Stimulated activated naive CD8-positive, alpha-beta T cell treated with anti-CD3 and anti-CD28 coated beads, Interleukin-15, Interleukin-2, amounts not matched to agents 100 ng/mL and 50 ng/mL, for 24 hours (primary cell): ENCODE measurements at regions not wholly inside any gene's neighbourhood (a gene's known extent, or its start where the extent isn't known, plus 50 kb on each side); places are given as distances from the start of the nearest gene placed in this dataset.
"Not testable (repeated sequence)": the region's sequence is repeated elsewhere in the genome, so short reads cannot be mapped to it uniquely, and the experiment has no call there.

Source experiments
- H3K27ac Mint-ChIP-seq: one replicate; pipeline ENCODE4 v1.8.0; 2021; ENCODE audit warnings: mild to moderate bottlenecking, mixed read lengths
- H3K27me3 Mint-ChIP-seq: one replicate; pipeline ENCODE4 v1.8.0; 2021; ENCODE audit warnings: mixed read lengths
- H3K36me3 Mint-ChIP-seq: one replicate; pipeline ENCODE4 v1.8.0; 2021; ENCODE audit warnings: low read depth, mixed read lengths
- H3K4me1 Mint-ChIP-seq: one replicate; pipeline ENCODE4 v1.8.0; 2021; ENCODE audit warnings: low read depth, mixed read lengths
- H3K4me3 Mint-ChIP-seq: one replicate; pipeline ENCODE4 v1.8.0; 2021; ENCODE audit warnings: mild to moderate bottlenecking, mixed read lengths
- H3K9me3 Mint-ChIP-seq: one replicate; pipeline ENCODE4 v1.8.0; 2021; ENCODE audit warnings: mixed read lengths

DNA sequence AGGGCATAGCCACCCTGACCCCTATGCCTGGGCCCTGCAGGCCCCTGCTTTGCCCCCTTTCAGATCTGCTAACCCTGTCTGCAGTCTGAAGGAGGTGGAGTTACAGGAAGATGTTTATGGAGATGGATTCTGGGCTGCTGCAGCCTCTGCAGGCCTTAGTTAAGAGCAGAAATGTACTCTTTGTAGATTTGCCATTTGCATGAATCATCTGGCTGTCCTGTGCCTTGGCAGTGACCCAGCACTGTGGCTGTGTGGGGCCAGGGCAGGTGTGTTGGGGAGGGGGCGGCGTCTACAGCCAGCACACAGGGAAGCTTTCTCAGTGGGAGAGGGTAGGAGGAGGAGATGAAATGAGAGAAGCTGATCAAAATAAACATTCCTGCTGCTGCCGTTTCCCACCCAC, 867.3 kb downstream of the PLA2G4A start:
- no peaks in the 10 kb centered on the region for H3K4me1 Mint-ChIP-seq
- no peaks in the 10 kb centered on the region for H3K27me3 Mint-ChIP-seq
- no peak overlapping the region for H3K27ac Mint-ChIP-seq
- peaks cover 4% of the 10 kb centered on the region for H3K9me3 Mint-ChIP-seq
- no peak overlapping the region for H3K4me3 Mint-ChIP-seq
- H3K36me3 Mint-ChIP-seq = no peaks in the 10 kb centered on the region

DNA sequence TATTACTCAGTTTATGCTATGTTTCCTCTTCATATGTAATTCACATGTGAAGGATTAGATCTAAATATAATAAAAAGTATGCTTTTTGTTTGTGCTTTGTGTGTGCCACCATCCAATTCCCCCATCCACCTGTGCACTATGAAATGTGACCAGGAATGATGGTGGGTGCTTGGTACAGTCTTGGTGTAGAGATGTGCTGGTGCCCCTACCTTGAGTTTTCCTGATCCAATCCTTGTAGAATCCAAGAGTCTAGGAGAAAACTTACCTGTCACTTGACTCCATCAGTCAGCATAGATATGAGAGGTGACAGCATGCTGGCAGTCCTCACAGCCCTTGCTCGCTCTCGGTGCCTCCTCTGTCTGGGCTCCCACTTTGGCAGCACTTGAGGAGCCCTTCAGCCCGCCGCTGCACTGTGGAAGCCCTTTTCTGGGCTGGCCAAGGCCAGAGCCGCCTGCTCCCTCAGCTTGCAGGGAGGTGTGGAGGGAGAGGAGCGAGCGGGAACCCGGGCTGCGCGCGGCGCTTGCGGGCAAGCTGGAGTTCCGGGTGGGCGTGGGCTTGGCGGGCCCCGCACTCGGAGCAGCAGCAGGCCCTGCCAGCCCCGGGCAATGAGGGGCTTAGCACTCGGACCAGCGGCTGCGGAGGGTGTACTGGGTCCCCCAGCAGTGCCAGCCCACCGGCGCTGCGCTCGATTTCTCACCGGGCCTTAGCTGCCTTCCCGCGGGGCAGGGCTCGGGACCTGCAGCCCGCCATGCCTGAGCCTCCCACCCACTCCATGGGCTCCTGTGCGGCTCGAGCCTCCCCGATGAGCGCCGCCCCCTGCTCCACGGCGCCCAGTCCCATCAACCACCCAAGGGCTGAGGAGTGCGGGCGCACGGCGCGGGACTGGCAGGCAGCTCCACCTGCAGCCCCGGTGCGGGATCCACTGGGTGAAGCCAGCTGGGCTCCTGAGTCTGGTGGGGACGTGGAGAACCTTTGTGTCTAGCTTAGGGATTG, 874.7 kb downstream of the PLA2G4A start:
- H3K27me3 Mint-ChIP-seq, H3K4me1 Mint-ChIP-seq, H3K36me3 Mint-ChIP-seq, H3K4me3 Mint-ChIP-seq, H3K27ac Mint-ChIP-seq, H3K9me3 Mint-ChIP-seq: not testable (repeated sequence)

DNA sequence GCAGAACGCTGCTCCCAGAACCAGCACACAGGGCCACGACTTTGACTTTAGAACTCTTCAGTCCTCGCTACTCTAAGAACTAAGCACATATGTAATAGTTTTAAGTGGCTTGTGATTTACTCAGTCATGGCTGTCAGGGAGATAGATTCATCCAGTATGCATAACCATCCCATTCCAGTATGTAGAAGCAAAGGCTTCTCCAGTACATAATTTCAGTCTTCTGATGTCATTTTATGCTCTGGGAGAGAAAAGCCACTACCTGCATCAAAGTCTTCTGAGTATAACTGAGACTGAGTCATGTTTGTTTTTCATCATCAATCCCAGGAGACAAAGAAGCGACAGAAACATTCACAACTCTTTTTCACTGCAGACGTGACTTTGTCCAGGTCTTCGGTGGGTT, 885.7 kb downstream of the PLA2G4A start:
- Mint-ChIP-seq H3K36me3 (no peaks in the 10 kb centered on the region), H3K27ac (no peak overlapping the region), H3K27me3 (no peaks in the 10 kb centered on the region), H3K9me3 (peaks cover 3% of the 10 kb centered on the region), H3K4me1 (no peaks in the 10 kb centered on the region), H3K4me3 (no peak overlapping the region)

DNA sequence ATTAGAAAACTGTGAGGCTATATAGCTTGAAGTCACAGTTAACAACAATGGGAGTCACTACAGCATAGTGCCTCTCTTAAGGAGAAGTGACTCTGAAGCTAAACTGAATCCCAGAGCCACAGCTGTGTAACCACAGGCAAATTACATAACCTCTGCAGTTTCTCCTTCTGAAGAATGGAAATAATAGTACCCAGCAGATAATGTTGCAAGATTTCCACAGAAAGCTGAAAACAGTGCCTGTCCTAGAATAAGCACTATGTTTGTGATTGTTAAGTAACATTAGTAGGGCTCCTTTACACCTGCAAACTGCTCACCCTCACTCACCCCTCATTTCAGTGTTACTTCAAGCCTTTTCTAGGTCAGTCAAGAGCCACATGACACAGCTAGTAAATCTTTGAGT, 886.7 kb downstream of the PLA2G4A start:
- H3K4me3 Mint-ChIP-seq = no peak overlapping the region
- H3K4me1 Mint-ChIP-seq = no peaks in the 10 kb centered on the region
- no peaks in the 10 kb centered on the region for H3K27me3 Mint-ChIP-seq
- peaks cover 3% of the 10 kb centered on the region for H3K9me3 Mint-ChIP-seq
- H3K27ac Mint-ChIP-seq = no peak overlapping the region
- no peaks in the 10 kb centered on the region for H3K36me3 Mint-ChIP-seq

DNA sequence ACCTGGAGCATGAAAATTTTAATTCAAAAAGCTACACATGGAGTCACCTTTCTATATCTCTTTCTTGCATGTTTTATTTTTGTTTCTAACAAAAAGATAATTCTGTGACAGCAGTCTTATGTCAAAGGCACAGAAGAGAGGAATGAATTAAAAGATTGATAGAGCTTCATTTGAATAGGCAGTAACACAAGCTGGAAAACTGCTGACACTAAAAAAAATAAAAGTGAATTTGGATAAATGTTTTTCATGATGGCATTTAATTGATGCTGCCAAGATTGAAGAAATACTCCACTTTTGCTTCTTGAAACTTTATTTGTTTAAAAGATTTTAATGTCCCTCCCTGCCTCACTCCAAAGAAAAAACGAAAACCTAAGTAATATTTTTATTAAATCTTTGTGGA, 887.4 kb downstream of the PLA2G4A start:
- H3K36me3 Mint-ChIP-seq = no peaks in the 10 kb centered on the region
- peaks cover 3% of the 10 kb centered on the region for H3K9me3 Mint-ChIP-seq
- H3K4me1 Mint-ChIP-seq = no peaks in the 10 kb centered on the region
- H3K4me3 Mint-ChIP-seq = no peak overlapping the region
- H3K27me3 Mint-ChIP-seq = no peaks in the 10 kb centered on the region
- H3K27ac Mint-ChIP-seq = no peak overlapping the region

DNA sequence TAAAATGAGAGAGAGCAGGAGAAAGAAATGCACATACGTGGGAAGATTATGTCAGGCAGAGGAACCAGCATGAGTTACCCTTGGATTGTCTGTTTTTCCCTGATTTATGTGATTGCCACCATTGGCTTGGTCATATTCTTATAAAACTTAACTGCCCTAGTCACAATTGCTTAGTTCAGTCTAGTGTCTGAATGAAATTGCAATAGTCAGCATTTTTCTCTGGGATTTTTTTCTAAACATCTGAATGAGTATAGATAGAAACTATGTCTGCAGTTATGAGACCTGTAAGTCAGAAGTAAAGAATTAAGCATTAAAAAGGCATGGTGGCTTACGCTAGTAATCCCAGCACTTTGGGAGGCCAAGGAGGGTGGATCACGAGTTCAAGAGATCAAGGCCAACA, 889.8 kb downstream of the PLA2G4A start:
- no peak overlapping the region for H3K27ac Mint-ChIP-seq
- H3K36me3 Mint-ChIP-seq = no peaks in the 10 kb centered on the region
- no peaks in the 10 kb centered on the region for H3K4me1 Mint-ChIP-seq
- no peaks in the 10 kb centered on the region for H3K9me3 Mint-ChIP-seq
- no peaks in the 10 kb centered on the region for H3K27me3 Mint-ChIP-seq
- H3K4me3 Mint-ChIP-seq = no peak overlapping the region

DNA sequence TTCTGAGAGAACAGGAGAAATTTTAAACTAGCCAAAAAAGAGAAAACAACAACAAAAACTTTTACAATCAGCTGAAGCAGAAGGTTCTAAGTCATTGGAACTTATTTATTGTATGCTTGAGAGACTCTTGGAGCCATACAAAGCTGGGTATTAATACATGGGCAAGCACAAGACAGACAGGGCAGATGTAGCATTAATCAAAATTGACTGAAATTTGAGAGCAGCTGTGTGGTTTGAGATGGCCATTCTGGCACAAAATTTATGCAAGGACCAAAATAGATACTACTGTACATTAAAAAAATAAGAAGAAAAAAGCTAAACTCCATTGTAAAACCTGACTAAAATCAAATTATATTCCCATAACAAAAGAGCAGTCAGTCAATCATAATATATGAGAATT, 892.5 kb downstream of the PLA2G4A start:
- H3K36me3 Mint-ChIP-seq = no peaks in the 10 kb centered on the region
- no peaks in the 10 kb centered on the region for H3K27me3 Mint-ChIP-seq
- no peaks in the 10 kb centered on the region for H3K9me3 Mint-ChIP-seq
- no peaks in the 10 kb centered on the region for H3K4me1 Mint-ChIP-seq
- H3K4me3 Mint-ChIP-seq = no peak overlapping the region
- no peak overlapping the region for H3K27ac Mint-ChIP-seq

DNA sequence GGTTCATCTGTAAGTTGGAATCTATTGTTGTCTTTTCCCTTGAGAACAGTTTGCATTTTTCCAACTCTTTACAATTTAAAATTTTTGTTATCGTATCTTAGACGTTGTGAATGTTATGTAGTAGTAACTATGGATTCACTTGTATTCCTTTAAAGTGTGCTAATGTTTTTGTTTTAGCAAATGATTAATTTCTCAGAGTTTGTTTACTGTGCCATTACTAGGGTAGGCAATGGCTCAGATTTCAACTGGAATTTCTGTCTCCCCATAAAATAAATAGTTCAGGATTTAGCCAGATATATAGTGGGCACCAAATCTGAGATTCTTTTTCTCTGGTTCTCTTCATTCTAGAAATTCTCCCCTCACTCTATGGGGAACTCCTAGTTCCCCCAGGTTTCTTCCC, 896.5 kb downstream of the PLA2G4A start:
- Mint-ChIP-seq H3K36me3 (no peaks in the 10 kb centered on the region), H3K4me1 (no peaks in the 10 kb centered on the region), H3K4me3 (no peak overlapping the region), H3K27ac (no peak overlapping the region), H3K27me3 (no peaks in the 10 kb centered on the region), H3K9me3 (no peaks in the 10 kb centered on the region)

DNA sequence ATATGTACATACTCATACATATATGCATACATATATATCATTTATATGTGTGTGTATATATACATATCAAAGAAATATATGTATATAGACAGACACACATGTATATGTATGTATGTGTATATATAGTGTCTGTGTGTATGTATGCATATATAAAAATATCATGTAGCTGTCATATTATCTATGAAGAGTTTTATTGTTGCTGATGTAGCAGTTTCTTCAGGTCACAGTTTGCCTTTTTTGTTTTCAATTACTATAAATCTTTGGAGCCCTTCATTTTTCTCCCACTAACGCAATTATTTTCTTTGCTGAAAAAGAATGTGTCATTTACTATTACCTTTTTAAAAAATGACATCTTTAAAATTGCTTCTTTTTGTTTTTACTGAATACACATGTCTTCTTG, 904.5 kb downstream of the PLA2G4A start:
- Mint-ChIP-seq H3K36me3 (no peaks in the 10 kb centered on the region), H3K27ac (no peak overlapping the region), H3K9me3 (peaks cover 8% of the 10 kb centered on the region), H3K27me3 (no peaks in the 10 kb centered on the region), H3K4me1 (no peaks in the 10 kb centered on the region), H3K4me3 (no peak overlapping the region)

DNA sequence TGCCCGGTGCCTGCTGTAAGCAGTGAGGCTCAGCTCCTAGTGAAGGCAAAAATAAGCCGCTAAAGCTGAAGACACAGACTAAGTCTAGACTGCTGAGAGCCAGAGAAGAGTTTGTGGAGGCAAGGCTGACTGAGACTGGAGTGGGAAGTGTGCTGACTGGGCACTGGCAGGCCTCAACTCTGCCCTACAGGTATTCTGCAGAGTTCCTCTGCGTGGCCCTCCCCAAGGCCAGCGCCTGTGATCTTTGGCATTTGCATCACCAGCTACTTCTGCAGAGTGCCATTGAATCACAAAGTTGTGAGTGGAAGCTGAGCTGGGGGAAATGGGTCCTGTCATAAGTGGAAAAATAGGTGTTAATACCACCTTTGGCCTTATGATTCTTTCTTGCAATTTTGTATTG, 905.7 kb downstream of the PLA2G4A start:
- no peaks in the 10 kb centered on the region for H3K36me3 Mint-ChIP-seq
- H3K27me3 Mint-ChIP-seq = no peaks in the 10 kb centered on the region
- H3K4me1 Mint-ChIP-seq = no peaks in the 10 kb centered on the region
- peaks cover 8% of the 10 kb centered on the region for H3K9me3 Mint-ChIP-seq
- H3K4me3 Mint-ChIP-seq = no peak overlapping the region
- no peak overlapping the region for H3K27ac Mint-ChIP-seq

DNA sequence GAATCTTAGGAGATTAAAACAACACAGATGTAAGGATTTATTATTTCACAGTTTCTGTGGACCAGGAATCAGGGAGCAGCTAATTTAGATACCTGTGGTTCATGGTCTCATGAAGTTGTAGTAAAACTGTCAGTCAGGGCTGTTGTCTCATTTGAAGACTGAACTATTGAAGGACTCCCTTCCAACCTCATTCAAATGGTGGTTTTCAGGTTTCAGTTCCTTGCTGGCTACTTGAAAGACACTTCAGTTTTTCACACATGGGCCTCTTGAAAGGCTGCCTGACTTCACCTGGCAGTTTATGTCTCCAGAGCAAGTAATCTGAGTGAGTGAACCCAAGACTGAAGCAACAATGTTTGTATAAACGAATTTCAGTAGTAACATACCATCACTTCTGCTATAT, 915.9 kb downstream of the PLA2G4A start:
- Mint-ChIP-seq H3K36me3 (no peaks in the 10 kb centered on the region), H3K27me3 (no peaks in the 10 kb centered on the region), H3K4me3 (no peak overlapping the region), H3K9me3 (peaks cover 8% of the 10 kb centered on the region), H3K4me1 (no peaks in the 10 kb centered on the region), H3K27ac (no peak overlapping the region)

DNA sequence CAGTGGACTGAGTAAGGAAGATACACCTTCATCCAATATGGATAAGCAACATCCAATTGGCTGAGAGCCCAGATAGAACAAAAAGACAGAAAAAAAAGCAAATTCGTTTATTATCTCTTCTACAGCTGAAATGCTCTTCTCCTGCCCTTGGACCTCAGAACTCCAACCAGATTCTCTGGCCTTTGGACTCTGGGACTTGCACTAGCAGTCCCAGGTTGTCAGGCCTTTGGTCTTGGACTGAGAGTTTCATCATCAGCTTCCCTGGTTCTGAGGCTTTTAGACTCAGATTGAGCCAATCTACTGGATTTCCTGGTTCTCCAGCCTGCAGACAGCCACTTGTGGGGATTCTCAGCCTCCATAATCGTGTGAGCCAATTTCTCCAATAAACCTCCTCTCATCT, 926.8 kb downstream of the PLA2G4A start:
- Mint-ChIP-seq H3K36me3 (no peaks in the 10 kb centered on the region), H3K4me3 (no peak overlapping the region), H3K27ac (no peak overlapping the region), H3K4me1 (no peaks in the 10 kb centered on the region), H3K27me3 (no peaks in the 10 kb centered on the region), H3K9me3 (no peaks in the 10 kb centered on the region)

DNA sequence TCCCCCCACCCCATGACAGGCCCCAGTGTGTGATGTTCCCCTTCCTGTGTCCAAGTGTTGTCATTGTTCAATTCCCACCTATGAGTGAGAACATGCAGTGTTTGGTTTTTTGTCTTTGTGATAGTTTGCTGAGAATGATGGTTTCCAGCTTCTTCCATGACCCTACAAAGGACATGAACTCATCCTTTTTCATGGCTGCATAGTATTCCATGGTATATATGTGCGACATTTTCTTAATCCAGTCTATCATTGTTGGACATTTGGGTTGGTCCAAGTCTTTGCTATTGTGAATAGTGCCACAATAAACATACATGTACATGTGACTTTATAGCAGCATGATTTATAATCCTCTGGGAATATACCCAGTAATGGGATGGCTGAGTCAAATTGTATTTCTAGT, 927.9 kb downstream of the PLA2G4A start:
- not testable (repeated sequence) for H3K36me3 Mint-ChIP-seq, H3K9me3 Mint-ChIP-seq, H3K27ac Mint-ChIP-seq, H3K4me1 Mint-ChIP-seq, H3K4me3 Mint-ChIP-seq, H3K27me3 Mint-ChIP-seq

DNA sequence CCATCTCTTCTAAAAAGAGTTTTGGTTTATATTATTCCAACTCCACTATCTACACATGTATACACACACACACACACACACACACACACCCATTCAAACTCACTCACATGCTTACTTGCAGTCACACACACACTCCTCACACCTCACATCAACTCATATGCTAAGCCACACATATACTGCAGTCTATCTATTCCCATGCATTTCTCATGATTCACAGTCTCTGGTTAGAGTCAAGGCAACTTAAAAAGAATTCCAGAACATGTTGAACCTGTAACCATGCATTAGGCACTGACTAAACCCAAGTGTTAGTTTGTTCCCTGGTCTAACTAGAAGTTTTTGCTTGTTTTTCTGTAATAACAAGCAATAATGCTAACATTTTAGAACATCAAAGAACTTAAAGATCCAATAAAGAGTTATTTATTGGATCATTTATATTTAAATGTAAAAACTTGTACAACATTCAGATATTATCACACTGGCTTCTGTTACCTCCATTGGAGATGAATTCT, 931.1 kb downstream of the PLA2G4A start:
- Mint-ChIP-seq H3K27ac (no peak overlapping the region), H3K4me3 (no peak overlapping the region), H3K4me1 (no peaks in the 10 kb centered on the region), H3K36me3 (no peaks in the 10 kb centered on the region), H3K27me3 (no peaks in the 10 kb centered on the region), H3K9me3 (no peaks in the 10 kb centered on the region)

DNA sequence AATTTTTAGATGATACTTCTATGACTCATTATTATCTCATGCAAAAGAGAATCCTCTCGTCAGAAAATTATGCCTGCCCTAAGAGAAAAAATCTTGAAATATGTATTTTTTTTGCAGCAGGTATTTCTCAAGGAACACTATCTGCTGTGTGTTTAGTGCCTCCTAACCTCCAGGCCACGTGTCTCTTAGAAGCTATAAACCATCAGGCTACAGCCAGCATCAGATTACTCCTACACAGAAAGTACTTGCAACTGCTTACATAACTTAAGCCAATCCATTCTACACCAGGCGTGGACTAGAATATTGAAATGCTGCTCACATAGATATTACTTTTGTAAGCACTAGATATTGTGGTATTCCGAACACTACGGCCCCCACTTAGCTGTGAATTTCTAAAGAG, 933.4 kb downstream of the PLA2G4A start:
- no peak overlapping the region for H3K27ac Mint-ChIP-seq
- H3K36me3 Mint-ChIP-seq = no peaks in the 10 kb centered on the region
- no peaks in the 10 kb centered on the region for H3K27me3 Mint-ChIP-seq
- H3K4me3 Mint-ChIP-seq = no peak overlapping the region
- H3K4me1 Mint-ChIP-seq = no peaks in the 10 kb centered on the region
- peaks cover under 1% of the 10 kb centered on the region for H3K9me3 Mint-ChIP-seq

DNA sequence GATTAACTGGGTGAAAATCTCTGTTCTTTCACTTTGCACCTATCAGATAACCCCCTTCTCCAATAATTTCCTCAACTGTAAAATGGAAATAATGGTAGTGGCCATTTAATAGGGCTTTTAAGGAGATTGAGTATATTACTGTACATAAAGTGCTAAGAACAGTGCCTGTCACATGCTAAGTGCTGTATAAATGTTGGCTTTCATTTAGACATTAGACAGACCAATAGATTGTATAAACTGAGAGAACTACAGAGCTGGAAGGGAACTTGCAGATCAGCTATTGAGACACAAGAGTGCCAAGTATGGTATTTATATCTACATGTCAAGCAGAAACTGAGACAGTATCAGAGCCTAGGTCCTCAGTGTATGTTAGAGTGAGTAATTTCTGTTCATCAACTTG, 934.7 kb downstream of the PLA2G4A start:
- no peaks in the 10 kb centered on the region for H3K27me3 Mint-ChIP-seq
- no peak overlapping the region for H3K27ac Mint-ChIP-seq
- H3K4me1 Mint-ChIP-seq = no peaks in the 10 kb centered on the region
- H3K9me3 Mint-ChIP-seq = peaks cover 5% of the 10 kb centered on the region
- H3K36me3 Mint-ChIP-seq = no peaks in the 10 kb centered on the region
- H3K4me3 Mint-ChIP-seq = no peak overlapping the region
